Heart left ventricle (tissue), 16 donors: ENCODE measurements at regions not wholly inside any gene's neighbourhood (a gene's known extent, or its start where the extent isn't known, plus 50 kb on each side); places are given as distances from the start of the nearest gene placed in this dataset.

Source experiments
- ATAC-seq, 4 donors: fragments of 200-7000 bp; cut with Tn5 transposase; one replicate each; pipeline ENCODE4 v1.9.1; 2020 to 2022; ENCODE audit warnings: moderate library complexity in 4 of 4, mild to moderate bottlenecking in 3 of 4, moderate number of reproducible peaks in 1 of 4
- DNase-seq, 5 donors: peaks; one replicate each; pipeline ENCODE4 v3.0.0-alpha.2; 2020
- H3K27ac ChIP-seq, 12 donors: fragments of 200-600 bp; sonication (generic) in 4 of 12; one replicate each; pipeline versions ENCODE4 v1.5.0 to v1.8.0; 2016 to 2022; ENCODE audit warnings: mild to moderate bottlenecking in 2 of 12
- H3K27me3 ChIP-seq, 9 donors: fragments of 200-600 bp; sonication (generic) in 2 of 9; one replicate each; pipeline versions ENCODE4 v1.5.1 to v1.8.0; 2016 to 2022; ENCODE audit warnings: mild to moderate bottlenecking in 3 of 9
- H3K36me3 ChIP-seq, 9 donors: fragments of 200-600 bp; sonication (generic) in 2 of 9; one replicate each; pipeline versions ENCODE4 v1.5.0 to v1.8.0; 2018 to 2022; ENCODE audit warnings: mild to moderate bottlenecking in 2 of 9
- H3K4me1 ChIP-seq, 12 donors: fragments of 200-600 bp; sonication (generic) in 4 of 12; one replicate each; pipeline versions ENCODE4 v1.5.0 to v1.8.0; 2016 to 2022; ENCODE audit warnings: mild to moderate bottlenecking in 3 of 12
- H3K4me3 ChIP-seq, 12 donors: fragments of 200-600 bp; sonication (generic) in 4 of 12; one replicate each; pipeline versions ENCODE4 v1.5.0 to v1.8.0; 2017 to 2022; ENCODE audit warnings: mild to moderate bottlenecking in 9 of 12, moderate library complexity in 4 of 12
- H3K9me3 ChIP-seq, 12 donors: fragments of 200-600 bp; sonication (generic) in 4 of 12; one replicate each; pipeline versions ENCODE4 v1.5.0 to v1.8.0; 2016 to 2022; ENCODE audit warnings: mild to moderate bottlenecking in 1 of 12
- CTCF ChIP-seq, 12 donors: fragments of 200-600 bp; sonication (generic) in 4 of 12; IDR thresholded peaks; one replicate each; pipeline versions ENCODE4 v1.5.0 to v1.8.0; 2018 to 2022; ENCODE audit warnings: antibody characterized with exemption in 12 of 12, mild to moderate bottlenecking in 5 of 12
- POLR2A ChIP-seq, 2 donors: fragments of 450-650 bp; IDR thresholded peaks; one replicate each; pipeline ENCODE4 v1.6.1; 2017; ENCODE audit warnings: antibody characterized with exemption in 2 of 2, mild to moderate bottlenecking in 2 of 2, moderate library complexity in 2 of 2
- WGBS, 4 donors: extraction: QIAGEN DNeasy Blood & Tissue Kit in 2 of 4; methylation state at CpG; one replicate each; pipeline versions ENCODE4 v1.1.5 to v1.1.7; 2013 to 2018; 5-methylcytosine and 5-hydroxymethylcytosine counted together
- intact Hi-C, 10 donors: fragments of 100-400 bp; cut with DNase I; formaldehyde crosslinking; loops; one replicate each; pipeline versions ENCODE4 v1.11.1 to v1.14.2; 2022
- donor health status: ischemic (EF 13 %, LVEDD 7.1; RV severe dilation, severe dysfunction).
- donor health status: healthy with polysubstance abuse.
- donor health status: DM: no; HTN: yes; CAD: no.
- donor health status: DM: no; HTN: no; CAD: no.
- donor health status: ischemic (EF 25% LVEDD 6.9; RV normal size, moderate dysfunction).
- donor health status: ischemic (EF 25% LVEDD 5.7; RV mildly dilated, moderate dysfunction).
- donor health status: healthy.
- donor health status: DM: yes; HTN: yes; CAD: no.
- donor health status: ischemic (EF 35%, LVEDD 5.7; RV mildly dilated, moderate dysfunction).
- donor health status: nonischemic (EF 11% LVEDD 7.7; RV severe dilation, severe dysfunction).
- donor health status: DM: yes; HTN: yes; CAD: no.
- donor health status: PGD.
- donor health status: ischemic (EF 29% LVEDD 5.4; RV normal size, mild dysfunction).
- donor health status: nonischemic (EF 23%, LVEDD 6.1; RV moderate dilation, normal function).

- ATAC-seq (no peak), DNase-seq (no peak)
- Histone ChIP-seq H3K4me3 (no peak overlapping the region), H3K9me3 (peaks cover 0 to 6% (median 0%) of the 10 kb centered on the region in 12 donors), H3K27me3 (no peaks in the 10 kb centered on the region), H3K27ac (no peak overlapping the region), H3K36me3 (no peaks in the 10 kb centered on the region), H3K4me1 (no peaks in the 10 kb centered on the region)
- 48 to 80% (median 59%) methylated on average over 2 of the region's 2 CpGs for WGBS, 4 donors
- intact Hi-C loops, result loop anchor here in 1 of 10 donors (5.0 kb wide), 1 partner anchor 1615 kb away; no protein-coding TSS in a partner anchor
- TF ChIP-seq CTCF (IDR thresholded peaks at IDR 0.05) (no peak), POLR2A (IDR thresholded peaks at IDR 0.05) (no peak)
These were observed 203.4 kb upstream of the PARD3B start for GRCh38 chr2:204341887-204342276.

- DNase-seq, result no peak
- Histone ChIP-seq H3K27ac (no peak overlapping the region), H3K36me3 (no peaks in the 10 kb centered on the region), H3K27me3 (no peaks in the 10 kb centered on the region), H3K4me1 (no peaks in the 10 kb centered on the region), H3K4me3 (no peak overlapping the region), H3K9me3 (peaks cover 0 to 12% (median 0%) of the 10 kb centered on the region in 12 donors)
- intact Hi-C loops, result loop anchor here in 1 of 10 donors (5.0 kb wide), 1 partner anchor 1614 kb away; no protein-coding TSS in a partner anchor
- no peak for TF ChIP-seq POLR2A (IDR thresholded peaks at IDR 0.05)
- no peak for TF ChIP-seq CTCF (IDR thresholded peaks at IDR 0.05)
- no peak for ATAC-seq
- WGBS, 4 donors, result 91 to 98% (median 95%) methylated on average over 2 of the region's 2 CpGs
These were observed 201.6 kb upstream of the PARD3B start for GRCh38 chr2:204343685-204344084.

- H3K36me3 ChIP-seq, result no peaks in the 10 kb centered on the region
- no peak overlapping the region for H3K27ac ChIP-seq
- WGBS, 4 donors, result 62 to 73% (median 69%) methylated on average over 2 of the region's 2 CpGs
- DNase-seq (no peak), ATAC-seq (no peak)
- H3K4me3 ChIP-seq, result no peak overlapping the region
- intact Hi-C loops, result loop anchor here in 1 of 10 donors (5.0 kb wide), 1 partner anchor 1613 kb away; no protein-coding TSS in a partner anchor
- H3K27me3 ChIP-seq, result no peaks in the 10 kb centered on the region
- TF ChIP-seq POLR2A (IDR thresholded peaks at IDR 0.05) (no peak), CTCF (IDR thresholded peaks at IDR 0.05) (no peak)
- H3K9me3 ChIP-seq, result peaks cover 0 to 14% (median 0%) of the 10 kb centered on the region in 12 donors
- no peaks in the 10 kb centered on the region for H3K4me1 ChIP-seq
These were observed 201.2 kb upstream of the PARD3B start for GRCh38 chr2:204344119-204344518.

- no peak overlapping the region for H3K4me3 ChIP-seq
- H3K27me3 ChIP-seq, result no peaks in the 10 kb centered on the region
- ATAC-seq, result no peak
- peaks cover 0 to 9% (median 0%) of the 10 kb centered on the region in 12 donors for H3K9me3 ChIP-seq
- TF ChIP-seq POLR2A (IDR thresholded peaks at IDR 0.05), result no peak
- TF ChIP-seq CTCF (IDR thresholded peaks at IDR 0.05), result no peak
- WGBS, 4 donors, result 88 to 90% (median 88%) methylated on average over 3 of the region's 3 CpGs
- H3K36me3 ChIP-seq, result no peaks in the 10 kb centered on the region
- intact Hi-C loops, result no loop called here
- H3K27ac ChIP-seq, result no peak overlapping the region
- H3K4me1 ChIP-seq, result no peaks in the 10 kb centered on the region
- DNase-seq, result no peak
These were observed 198.4 kb upstream of the PARD3B start for GRCh38 chr2:204346906-204347305.
